IMR-90 (cell line): ENCODE measurements at regions not wholly inside any gene's neighbourhood (a gene's known extent, or its start where the extent isn't known, plus 50 kb on each side); places are given as distances from the start of the nearest gene placed in this dataset.

Source experiments
- CEBPB ChIP-seq: IDR thresholded peaks from 2 replicates; pipeline ENCODE4 v1.6.1; 2012; ENCODE audit warnings: low read depth, low read length, improper control_type of control experiment
- CHD1 ChIP-seq: IDR thresholded peaks from 2 replicates; pipeline ENCODE4 v1.6.1; 2012; ENCODE audit warnings: low read depth, low read length, improper control_type of control experiment
- FOS ChIP-seq: fragments of 150-350 bp; IDR thresholded peaks from 2 replicates; pipeline ENCODE4 v1.6.1; 2016; ENCODE audit warnings: low read depth, low read length
- MAFK ChIP-seq: IDR thresholded peaks from 2 replicates; pipeline ENCODE4 v1.6.1; 2012; ENCODE audit warnings: low read depth, low read length, improper control_type of control experiment
- MAZ ChIP-seq: IDR thresholded peaks from 2 replicates; pipeline ENCODE4 v1.6.1; 2012; ENCODE audit warnings: low read depth, mild to moderate bottlenecking, low read length, improper control_type of control experiment, moderate library complexity, borderline replicate concordance
- NFE2L2 ChIP-seq: fragments of 150-350 bp; IDR thresholded peaks from 2 replicates; pipeline ENCODE4 v1.6.1; 2016; ENCODE audit warnings: low read depth, mild to moderate bottlenecking, low read length
- POLR2A ChIP-seq: IDR thresholded peaks from 2 replicates; pipeline ENCODE4 v1.6.1; 2012; ENCODE audit warnings: mild to moderate bottlenecking, low read depth, low read length
- RAD21 ChIP-seq: IDR thresholded peaks from 2 replicates; pipeline ENCODE4 v1.6.1; 2012; ENCODE audit warnings: low read length, improper control_type of control experiment
- RCOR1 ChIP-seq: IDR thresholded peaks from 2 replicates; pipeline ENCODE4 v1.6.1; 2012; ENCODE audit warnings: mild to moderate bottlenecking, low read length, improper control_type of control experiment; ENCODE audit not compliant: insufficient replicate concordance
- RFX5 ChIP-seq: IDR thresholded peaks from 2 replicates; pipeline ENCODE4 v1.8.0; 2012; ENCODE audit warnings: low read depth, mild to moderate bottlenecking, low read length, moderate library complexity
- SMC3 ChIP-seq: fragments of 150-350 bp; IDR thresholded peaks from 2 replicates; pipeline ENCODE4 v1.6.1; 2016; ENCODE audit warnings: low read depth, mild to moderate bottlenecking, antibody characterized with exemption, low read length, moderate library complexity
- TF ChIP-seq, protein P1 (sequence below): conservative IDR thresholded peaks from 2 replicates; pipeline ENCODE4 v1.5.1; 2012; ENCODE audit warnings: mild to moderate bottlenecking, low read depth, low read length, improper control_type of control experiment
- TF ChIP-seq, protein P2 (sequence below): fragments of 150-350 bp; IDR thresholded peaks from 2 replicates; pipeline ENCODE4 v1.6.1; 2017; ENCODE audit warnings: mild to moderate bottlenecking, antibody characterized with exemption, low read length, low read depth
- TF ChIP-seq, protein P3 (sequence below): fragments of 150-350 bp; IDR thresholded peaks from 2 replicates; pipeline ENCODE4 v1.6.1; 2016; ENCODE audit warnings: low read depth, mild to moderate bottlenecking, low read length, moderate library complexity, borderline replicate concordance

DNA sequence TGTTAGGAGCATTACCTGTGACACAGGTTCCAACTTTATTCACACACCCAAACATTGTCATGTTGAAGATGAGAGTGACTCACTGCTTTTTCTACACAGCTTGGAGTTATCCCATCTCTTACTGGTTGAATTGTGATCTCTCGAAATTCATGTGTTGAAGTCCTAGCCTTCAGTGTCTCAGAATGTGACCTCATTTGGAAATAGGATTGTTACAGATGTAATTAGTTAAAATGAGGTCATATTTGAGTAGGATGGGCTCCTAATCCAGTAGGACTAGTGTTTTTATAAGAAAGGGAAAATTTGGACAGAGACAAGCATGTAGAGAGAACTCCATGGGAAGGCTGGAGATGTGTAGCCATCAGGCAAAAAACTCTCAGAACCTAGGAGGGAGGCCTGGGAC lies 142.5 kb downstream of the POSTN start:
- TF ChIP-seq, protein P1, sequence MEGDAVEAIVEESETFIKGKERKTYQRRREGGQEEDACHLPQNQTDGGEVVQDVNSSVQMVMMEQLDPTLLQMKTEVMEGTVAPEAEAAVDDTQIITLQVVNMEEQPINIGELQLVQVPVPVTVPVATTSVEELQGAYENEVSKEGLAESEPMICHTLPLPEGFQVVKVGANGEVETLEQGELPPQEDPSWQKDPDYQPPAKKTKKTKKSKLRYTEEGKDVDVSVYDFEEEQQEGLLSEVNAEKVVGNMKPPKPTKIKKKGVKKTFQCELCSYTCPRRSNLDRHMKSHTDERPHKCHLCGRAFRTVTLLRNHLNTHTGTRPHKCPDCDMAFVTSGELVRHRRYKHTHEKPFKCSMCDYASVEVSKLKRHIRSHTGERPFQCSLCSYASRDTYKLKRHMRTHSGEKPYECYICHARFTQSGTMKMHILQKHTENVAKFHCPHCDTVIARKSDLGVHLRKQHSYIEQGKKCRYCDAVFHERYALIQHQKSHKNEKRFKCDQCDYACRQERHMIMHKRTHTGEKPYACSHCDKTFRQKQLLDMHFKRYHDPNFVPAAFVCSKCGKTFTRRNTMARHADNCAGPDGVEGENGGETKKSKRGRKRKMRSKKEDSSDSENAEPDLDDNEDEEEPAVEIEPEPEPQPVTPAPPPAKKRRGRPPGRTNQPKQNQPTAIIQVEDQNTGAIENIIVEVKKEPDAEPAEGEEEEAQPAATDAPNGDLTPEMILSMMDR = no peak
- TF ChIP-seq NFE2L2 (no peak), CHD1 (no peak), POLR2A (no peak), MAZ (no peak), CEBPB (no peak), MAFK (no peak), RFX5 (no peak), RAD21 (no peak), FOS (no peak), SMC3 (no peak), RCOR1 (no peak)
- TF ChIP-seq, protein P2, sequence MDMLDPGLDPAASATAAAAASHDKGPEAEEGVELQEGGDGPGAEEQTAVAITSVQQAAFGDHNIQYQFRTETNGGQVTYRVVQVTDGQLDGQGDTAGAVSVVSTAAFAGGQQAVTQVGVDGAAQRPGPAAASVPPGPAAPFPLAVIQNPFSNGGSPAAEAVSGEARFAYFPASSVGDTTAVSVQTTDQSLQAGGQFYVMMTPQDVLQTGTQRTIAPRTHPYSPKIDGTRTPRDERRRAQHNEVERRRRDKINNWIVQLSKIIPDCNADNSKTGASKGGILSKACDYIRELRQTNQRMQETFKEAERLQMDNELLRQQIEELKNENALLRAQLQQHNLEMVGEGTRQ = no peak
- TF ChIP-seq, protein P3, sequence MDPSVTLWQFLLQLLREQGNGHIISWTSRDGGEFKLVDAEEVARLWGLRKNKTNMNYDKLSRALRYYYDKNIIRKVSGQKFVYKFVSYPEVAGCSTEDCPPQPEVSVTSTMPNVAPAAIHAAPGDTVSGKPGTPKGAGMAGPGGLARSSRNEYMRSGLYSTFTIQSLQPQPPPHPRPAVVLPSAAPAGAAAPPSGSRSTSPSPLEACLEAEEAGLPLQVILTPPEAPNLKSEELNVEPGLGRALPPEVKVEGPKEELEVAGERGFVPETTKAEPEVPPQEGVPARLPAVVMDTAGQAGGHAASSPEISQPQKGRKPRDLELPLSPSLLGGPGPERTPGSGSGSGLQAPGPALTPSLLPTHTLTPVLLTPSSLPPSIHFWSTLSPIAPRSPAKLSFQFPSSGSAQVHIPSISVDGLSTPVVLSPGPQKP = no peak
